Heart left ventricle (tissue), 16 donors: ENCODE measurements at regions not wholly inside any gene's neighbourhood (a gene's known extent, or its start where the extent isn't known, plus 50 kb on each side); places are given as distances from the start of the nearest gene placed in this dataset.

Source experiments
- ATAC-seq, 4 donors: fragments of 200-7000 bp; cut with Tn5 transposase; one replicate each; pipeline ENCODE4 v1.9.1; 2020 to 2022; ENCODE audit warnings: moderate library complexity in 4 of 4, mild to moderate bottlenecking in 3 of 4, moderate number of reproducible peaks in 1 of 4
- DNase-seq, 5 donors: peaks; one replicate each; pipeline ENCODE4 v3.0.0-alpha.2; 2020
- H3K27ac ChIP-seq, 12 donors: fragments of 200-600 bp; sonication (generic) in 4 of 12; one replicate each; pipeline versions ENCODE4 v1.5.0 to v1.8.0; 2016 to 2022; ENCODE audit warnings: mild to moderate bottlenecking in 2 of 12
- H3K27me3 ChIP-seq, 9 donors: fragments of 200-600 bp; sonication (generic) in 2 of 9; one replicate each; pipeline versions ENCODE4 v1.5.1 to v1.8.0; 2016 to 2022; ENCODE audit warnings: mild to moderate bottlenecking in 3 of 9
- H3K36me3 ChIP-seq, 9 donors: fragments of 200-600 bp; sonication (generic) in 2 of 9; one replicate each; pipeline versions ENCODE4 v1.5.0 to v1.8.0; 2018 to 2022; ENCODE audit warnings: mild to moderate bottlenecking in 2 of 9
- H3K4me1 ChIP-seq, 12 donors: fragments of 200-600 bp; sonication (generic) in 4 of 12; one replicate each; pipeline versions ENCODE4 v1.5.0 to v1.8.0; 2016 to 2022; ENCODE audit warnings: mild to moderate bottlenecking in 3 of 12
- H3K4me3 ChIP-seq, 12 donors: fragments of 200-600 bp; sonication (generic) in 4 of 12; one replicate each; pipeline versions ENCODE4 v1.5.0 to v1.8.0; 2017 to 2022; ENCODE audit warnings: mild to moderate bottlenecking in 9 of 12, moderate library complexity in 4 of 12
- H3K9me3 ChIP-seq, 12 donors: fragments of 200-600 bp; sonication (generic) in 4 of 12; one replicate each; pipeline versions ENCODE4 v1.5.0 to v1.8.0; 2016 to 2022; ENCODE audit warnings: mild to moderate bottlenecking in 1 of 12
- CTCF ChIP-seq, 12 donors: fragments of 200-600 bp; sonication (generic) in 4 of 12; IDR thresholded peaks; one replicate each; pipeline versions ENCODE4 v1.5.0 to v1.8.0; 2018 to 2022; ENCODE audit warnings: antibody characterized with exemption in 12 of 12, mild to moderate bottlenecking in 5 of 12
- POLR2A ChIP-seq, 2 donors: fragments of 450-650 bp; IDR thresholded peaks; one replicate each; pipeline ENCODE4 v1.6.1; 2017; ENCODE audit warnings: antibody characterized with exemption in 2 of 2, mild to moderate bottlenecking in 2 of 2, moderate library complexity in 2 of 2
- WGBS, 4 donors: extraction: QIAGEN DNeasy Blood & Tissue Kit in 2 of 4; methylation state at CpG; one replicate each; pipeline versions ENCODE4 v1.1.5 to v1.1.7; 2013 to 2018; 5-methylcytosine and 5-hydroxymethylcytosine counted together
- intact Hi-C, 10 donors: fragments of 100-400 bp; cut with DNase I; formaldehyde crosslinking; loops; one replicate each; pipeline versions ENCODE4 v1.11.1 to v1.14.2; 2022
- donor health status: ischemic (EF 13 %, LVEDD 7.1; RV severe dilation, severe dysfunction).
- donor health status: healthy with polysubstance abuse.
- donor health status: DM: no; HTN: yes; CAD: no.
- donor health status: DM: no; HTN: no; CAD: no.
- donor health status: ischemic (EF 25% LVEDD 6.9; RV normal size, moderate dysfunction).
- donor health status: ischemic (EF 25% LVEDD 5.7; RV mildly dilated, moderate dysfunction).
- donor health status: healthy.
- donor health status: DM: yes; HTN: yes; CAD: no.
- donor health status: ischemic (EF 35%, LVEDD 5.7; RV mildly dilated, moderate dysfunction).
- donor health status: nonischemic (EF 11% LVEDD 7.7; RV severe dilation, severe dysfunction).
- donor health status: DM: yes; HTN: yes; CAD: no.
- donor health status: PGD.
- donor health status: ischemic (EF 29% LVEDD 5.4; RV normal size, mild dysfunction).
- donor health status: nonischemic (EF 23%, LVEDD 6.1; RV moderate dilation, normal function).

- WGBS, 4 donors = 55 to 61% (median 56%) methylated on average over 3 of the region's 3 CpGs
- ATAC-seq = no peak
- intact Hi-C loops = no loop called here
These were observed 193.8 kb upstream of the PPP2R3A start for GRCh38 chr3:135771760-135772159.

DNA sequence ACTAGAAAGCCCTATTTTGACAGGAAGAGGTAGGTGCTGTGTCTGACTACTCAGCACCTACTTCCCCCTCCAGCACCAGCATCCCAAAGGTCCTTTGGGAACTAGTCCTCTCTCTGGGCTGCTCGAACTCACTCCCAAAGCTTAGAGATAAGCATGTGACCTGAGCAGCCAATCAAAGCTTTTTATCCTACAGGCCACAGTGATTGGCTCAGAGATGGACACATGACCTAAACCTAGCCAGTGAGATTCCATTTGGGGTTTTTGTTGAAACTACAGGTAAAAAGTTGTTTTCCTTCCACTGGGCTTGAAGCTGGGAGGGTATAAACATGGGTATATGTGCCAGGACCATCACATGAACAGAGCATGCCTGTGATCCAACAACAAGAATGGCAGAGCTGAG is 186.5 kb upstream of the PPP2R3A start:
- peaks cover 0 to 8% (median 0%) of the 10 kb centered on the region in 12 donors for H3K9me3 ChIP-seq
- H3K27me3 ChIP-seq = no peaks in the 10 kb centered on the region
- no peak for TF ChIP-seq POLR2A (IDR thresholded peaks at IDR 0.05)
- no peak for TF ChIP-seq CTCF (IDR thresholded peaks at IDR 0.05)
- H3K4me3 ChIP-seq = no peak overlapping the region
- DNase-seq (no peak), ATAC-seq (no peak)
- H3K36me3 ChIP-seq = no peaks in the 10 kb centered on the region
- no peaks in the 10 kb centered on the region for H3K4me1 ChIP-seq
- 60 to 91% (median 71%) methylated on average over 1 of the region's 1 CpG for WGBS, 4 donors
- intact Hi-C loops = no loop called here
- no peak overlapping the region for H3K27ac ChIP-seq

More at GRCh38 chr3:135771760-135772159, 193.8 kb upstream of the PPP2R3A start:
- TF ChIP-seq POLR2A (IDR thresholded peaks at IDR 0.05) (no peak), CTCF (IDR thresholded peaks at IDR 0.05) (no peak)
- no peak overlapping the region for H3K27ac ChIP-seq
- no peak for DNase-seq
- H3K9me3 ChIP-seq = peaks cover 0 to 8% (median 0%) of the 10 kb centered on the region in 12 donors
- H3K36me3 ChIP-seq = no peaks in the 10 kb centered on the region
- no peak overlapping the region for H3K4me3 ChIP-seq
- peaks cover 0 to 12% (median 0%) of the 10 kb centered on the region in 9 donors for H3K27me3 ChIP-seq
- no peaks in the 10 kb centered on the region for H3K4me1 ChIP-seq

- ATAC-seq = peak in 1 of 4 donors; percentile 30
- H3K9me3 ChIP-seq = peaks cover 0 to 8% (median 0%) of the 10 kb centered on the region in 12 donors
- intact Hi-C loops = no loop called here
These were observed 185.8 kb upstream of the PPP2R3A start for GRCh38 chr3:135779590-135780235.

More at GRCh38 chr3:135779590-135780235, 185.8 kb upstream of the PPP2R3A start:
- H3K4me3 ChIP-seq = no peak overlapping the region
- H3K27me3 ChIP-seq = no peaks in the 10 kb centered on the region
- H3K36me3 ChIP-seq = no peaks in the 10 kb centered on the region
- 48 to 57% (median 55%) methylated on average over 6 of the region's 6 CpGs for WGBS, 4 donors
- no peak for DNase-seq
- TF ChIP-seq POLR2A (IDR thresholded peaks at IDR 0.05) (no peak), CTCF (IDR thresholded peaks at IDR 0.05) (no peak)
- no peaks in the 10 kb centered on the region for H3K4me1 ChIP-seq
- no peak overlapping the region for H3K27ac ChIP-seq
